Non-pigmented ciliary epithelial cell (primary cell): ENCODE measurements at regions not wholly inside any gene's neighbourhood (a gene's known extent, or its start where the extent isn't known, plus 50 kb on each side); places are given as distances from the start of the nearest gene placed in this dataset.

Source experiments
- DNase-seq: peaks from one replicate; pipeline ENCODE4 v3.0.0-alpha.2; 2010; ENCODE audit warnings: low read depth

- no peak for DNase-seq
Observed at GRCh38 chr2:222146488-222146887, 152.3 kb downstream of the PAX3 start.

GRCh38 chr2:222142027-222142426 is 156.8 kb downstream of the PAX3 start:
- peak; percentile 5 for DNase-seq

- no peak for DNase-seq
Observed at GRCh38 chr2:222136106-222136630, 162.6 kb downstream of the PAX3 start.

GRCh38 chr2:222134654-222135053 is 164.1 kb downstream of the PAX3 start:
- no peak for DNase-seq

- DNase-seq, result no peak
Observed at GRCh38 chr2:222133897-222134296, 164.9 kb downstream of the PAX3 start.

- DNase-seq, result no peak
Observed at GRCh38 chr2:222130855-222131254, 167.9 kb downstream of the PAX3 start.

- no peak for DNase-seq
Observed at GRCh38 chr2:222127660-222128059, 171.1 kb downstream of the PAX3 start.

GRCh38 chr2:222120933-222121332 is 177.9 kb downstream of the PAX3 start:
- DNase-seq, result no peak

- DNase-seq, result no peak
Observed at GRCh38 chr2:222115296-222115695, 183.5 kb downstream of the PAX3 start.

GRCh38 chr2:222108957-222109585 is 189.7 kb downstream of the PAX3 start:
- DNase-seq, result no peak

- no peak for DNase-seq
Observed at GRCh38 chr2:222108497-222108896, 190.3 kb downstream of the PAX3 start.

- no peak for DNase-seq
Observed at GRCh38 chr2:222105046-222105445, 193.8 kb downstream of the PAX3 start.

GRCh38 chr2:222102575-222103349 is 196.0 kb downstream of the PAX3 start:
- no peak for DNase-seq

- no peak for DNase-seq
Observed at GRCh38 chr2:222100704-222101699, 197.8 kb downstream of the PAX3 start.

- no peak for DNase-seq
Observed at GRCh38 chr2:222088561-222088960, 210.2 kb downstream of the PAX3 start.

- DNase-seq, result no peak
Observed at GRCh38 chr2:222087998-222088397, 210.8 kb downstream of the PAX3 start.

GRCh38 chr2:222082201-222082600 is 216.6 kb downstream of the PAX3 start:
- DNase-seq, result no peak

GRCh38 chr2:222080141-222080540 is 218.7 kb downstream of the PAX3 start:
- no peak for DNase-seq

GRCh38 chr2:222076973-222077690 is 221.7 kb downstream of the PAX3 start:
- no peak for DNase-seq

- DNase-seq, result no peak
Observed at GRCh38 chr2:222074674-222075073, 224.1 kb downstream of the PAX3 start.

GRCh38 chr2:222071911-222072310 is 226.9 kb downstream of the PAX3 start:
- no peak for DNase-seq

GRCh38 chr2:222064286-222064685 is 234.5 kb downstream of the PAX3 start:
- DNase-seq, result no peak
